HL-60 (cell line): ENCODE measurements at regions not wholly inside any gene's neighbourhood (a gene's known extent, or its start where the extent isn't known, plus 50 kb on each side); places are given as distances from the start of the nearest gene placed in this dataset.

ENCODE experiments used
- CTCF ChIP-seq: IDR thresholded peaks from one replicate; pipeline ENCODE4 v1.5.1; 2011; ENCODE audit warnings: low read length, control low read depth, inconsistent platforms; ENCODE audit not compliant: insufficient read depth
- REST ChIP-seq: IDR thresholded peaks from 2 replicates; pipeline ENCODE4 v1.6.1; 2012; ENCODE audit warnings: low read depth; ENCODE audit not compliant: insufficient replicate concordance

- TF ChIP-seq CTCF (no peak), REST (no peak)
These were observed 116.8 kb upstream of the SPATA16 start for GRCh38 chr3:173257797-173258196.
